IMR-90 (cell line): ENCODE measurements at regions not wholly inside any gene's neighbourhood (a gene's known extent, or its start where the extent isn't known, plus 50 kb on each side); places are given as distances from the start of the nearest gene placed in this dataset.

Experiments used
- ATAC-seq: fragments of 200-7000 bp; cut with Tn5 transposase; 2 replicates; pipeline ENCODE4 v1.9.1; 2020; ENCODE audit warnings: low read depth, mild to moderate bottlenecking, moderate library complexity
- BruUV-seq: library from RNA; stranded (reverse); fragments of 400-500 nt; replicated peaks from 2 replicates; lab custom pipeline; 2021; lab: Mats Ljungman, UMichigan
- CTCF ChIA-PET: fragments of 300-600 bp; formaldehyde crosslinking; extraction: SDS; loops from one replicate; lab custom pipeline; 2021; ENCODE audit warnings: antibody characterized with exemption; lab: Yijun Ruan, JAX
- POLR2A ChIA-PET: fragments of 300-600 bp; sonication (Branson Sonifier 250); formaldehyde crosslinking; loops from one replicate; lab custom pipeline; 2022; ENCODE audit warnings: antibody characterized with exemption; ENCODE audit not compliant: unreplicated experiment; lab: Charles Lee
- DNase-seq: peaks from one replicate; pipeline ENCODE4 v3.0.0; 2013
- H2AFZ ChIP-seq: replicated peaks from 2 replicates; pipeline ENCODE3; 2013; ENCODE audit warnings: low read length, mild to moderate bottlenecking; ENCODE audit not compliant: poor library complexity
- H2AK5ac ChIP-seq: 2 replicates; pipeline ENCODE4 v1.6.1; 2013; ENCODE audit warnings: low read depth, low read length, inconsistent platforms
- H2AK9ac ChIP-seq: replicated peaks from 2 replicates; pipeline ENCODE3; 2013; ENCODE audit warnings: mild to moderate bottlenecking, low read depth, low read length, moderate library complexity; ENCODE audit not compliant: poor library complexity
- H2BK120ac ChIP-seq: 2 replicates; pipeline ENCODE4 v1.6.1; 2013; ENCODE audit warnings: low read depth, low read length, inconsistent platforms
- H2BK15ac ChIP-seq: 3 replicates; pipeline ENCODE4 v1.6.1; 2013; ENCODE audit warnings: low read depth, low read length, inconsistent platforms
- H2BK20ac ChIP-seq: 2 replicates; pipeline ENCODE4 v1.6.1; 2013; ENCODE audit warnings: low read depth, mild to moderate bottlenecking, inconsistent platforms, low read length, moderate library complexity
- H2BK5ac ChIP-seq: 2 replicates; pipeline ENCODE4 v1.6.1; 2013; ENCODE audit warnings: mild to moderate bottlenecking, low read depth, low read length, inconsistent platforms; ENCODE audit not compliant: poor library complexity, severe bottlenecking
- H3K14ac ChIP-seq: replicated peaks from 2 replicates; pipeline ENCODE4 v1.6.1; 2013; ENCODE audit warnings: low read depth, low read length, inconsistent platforms
- H3K18ac ChIP-seq: 2 replicates; pipeline ENCODE4 v1.6.1; 2013; ENCODE audit warnings: low read depth, low read length, control low read depth
- H3K23ac ChIP-seq: 2 replicates; pipeline ENCODE4 v1.6.1; 2013; ENCODE audit warnings: low read depth, low read length, inconsistent platforms
- H3K27ac ChIP-seq: 2 replicates; pipeline ENCODE4 v1.5.1; 2013; ENCODE audit warnings: mild to moderate bottlenecking, control low read depth, low read length; ENCODE audit not compliant: insufficient read depth
- H3K27me3 ChIP-seq: 2 replicates; pipeline ENCODE4 v1.6.1; 2013; ENCODE audit warnings: low read length; ENCODE audit not compliant: control insufficient read depth, insufficient read depth
- H3K36me3 ChIP-seq: 2 replicates; pipeline ENCODE4 v1.6.1; 2013; ENCODE audit warnings: low read length, mixed read lengths; ENCODE audit not compliant: control insufficient read depth, insufficient read depth
- H3K4ac ChIP-seq: 2 replicates; pipeline ENCODE4 v1.6.1; 2013; ENCODE audit warnings: low read depth, low read length, inconsistent platforms
- H3K4me1 ChIP-seq: 2 replicates; pipeline ENCODE4 v1.6.1; 2013; ENCODE audit warnings: low read length, mixed read lengths; ENCODE audit not compliant: control insufficient read depth, insufficient read depth
- H3K4me2 ChIP-seq: 2 replicates; pipeline ENCODE4 v1.6.1; 2013; ENCODE audit warnings: low read depth, mild to moderate bottlenecking, control low read depth, low read length, moderate library complexity
- H3K4me3 ChIP-seq: 2 replicates; pipeline ENCODE4 v1.5.1; 2013; ENCODE audit warnings: low read depth, mild to moderate bottlenecking, control low read depth, low read length, moderate library complexity; ENCODE audit not compliant: insufficient read depth
- H3K56ac ChIP-seq: 2 replicates; pipeline ENCODE4 v1.6.1; 2013; ENCODE audit warnings: low read length, inconsistent platforms; ENCODE audit not compliant: insufficient read depth; ENCODE audit errors: extremely low read depth
- H3K79me1 ChIP-seq, 2 experiments: 2 replicates each; pipeline ENCODE4 v1.6.1; 2013; ENCODE audit warnings: low read length in 2 of 2, inconsistent platforms in 1 of 2, low read depth in 1 of 2
- H3K9ac ChIP-seq: 2 replicates; pipeline ENCODE4 v1.6.1; 2013; ENCODE audit warnings: low read depth, low read length, control low read depth
- H3K9me1 ChIP-seq: 2 replicates; pipeline ENCODE4 v1.6.1; 2013; ENCODE audit warnings: low read length, inconsistent platforms; ENCODE audit not compliant: insufficient read depth
- H3K9me3 ChIP-seq: 2 replicates; pipeline ENCODE4 v1.6.1; 2013; ENCODE audit warnings: low read length; ENCODE audit not compliant: control insufficient read depth, insufficient read depth
- H4K20me1 ChIP-seq: 2 replicates; pipeline ENCODE4 v1.6.1; 2013; ENCODE audit warnings: low read length, inconsistent platforms; ENCODE audit not compliant: insufficient read depth
- H4K5ac ChIP-seq: 2 replicates; pipeline ENCODE4 v1.6.1; 2013; ENCODE audit warnings: mild to moderate bottlenecking, low read depth, low read length, control low read depth
- H4K8ac ChIP-seq, 2 experiments: 2 replicates each; pipeline ENCODE4 v1.6.1; 2013; ENCODE audit warnings: low read depth in 2 of 2, low read length in 2 of 2, control low read depth in 1 of 2, inconsistent platforms in 1 of 2
- H4K91ac ChIP-seq: 2 replicates; pipeline ENCODE4 v1.6.1; 2013; ENCODE audit warnings: low read depth, low read length, inconsistent platforms; ENCODE audit not compliant: insufficient read depth
- BHLHE40 ChIP-seq: fragments of 150-350 bp; IDR thresholded peaks from 2 replicates; pipeline ENCODE4 v1.6.1; 2016; ENCODE audit warnings: mild to moderate bottlenecking, low read depth, low read length
- CEBPB ChIP-seq: IDR thresholded peaks from 2 replicates; pipeline ENCODE4 v1.6.1; 2012; ENCODE audit warnings: low read depth, low read length, improper control_type of control experiment
- CHD1 ChIP-seq: IDR thresholded peaks from 2 replicates; pipeline ENCODE4 v1.6.1; 2012; ENCODE audit warnings: low read depth, low read length, improper control_type of control experiment
- CTCF ChIP-seq: conservative IDR thresholded peaks from 2 replicates; pipeline ENCODE4 v1.5.1; 2012; ENCODE audit warnings: mild to moderate bottlenecking, low read depth, low read length, improper control_type of control experiment
- FOS ChIP-seq: fragments of 150-350 bp; IDR thresholded peaks from 2 replicates; pipeline ENCODE4 v1.6.1; 2016; ENCODE audit warnings: low read depth, low read length
- MAFK ChIP-seq: IDR thresholded peaks from 2 replicates; pipeline ENCODE4 v1.6.1; 2012; ENCODE audit warnings: low read depth, low read length, improper control_type of control experiment
- MAZ ChIP-seq: IDR thresholded peaks from 2 replicates; pipeline ENCODE4 v1.6.1; 2012; ENCODE audit warnings: low read depth, mild to moderate bottlenecking, low read length, improper control_type of control experiment, moderate library complexity, borderline replicate concordance
- MXI1 ChIP-seq: IDR thresholded peaks from 2 replicates; pipeline ENCODE4 v1.6.1; 2012; ENCODE audit warnings: low read depth, mild to moderate bottlenecking, low read length, moderate library complexity, borderline replicate concordance
- NFE2L2 ChIP-seq: fragments of 150-350 bp; IDR thresholded peaks from 2 replicates; pipeline ENCODE4 v1.6.1; 2016; ENCODE audit warnings: low read depth, mild to moderate bottlenecking, low read length
- RCOR1 ChIP-seq: IDR thresholded peaks from 2 replicates; pipeline ENCODE4 v1.6.1; 2012; ENCODE audit warnings: mild to moderate bottlenecking, low read length, improper control_type of control experiment; ENCODE audit not compliant: insufficient replicate concordance
- RFX5 ChIP-seq: IDR thresholded peaks from 2 replicates; pipeline ENCODE4 v1.8.0; 2012; ENCODE audit warnings: low read depth, mild to moderate bottlenecking, low read length, moderate library complexity
- SMC3 ChIP-seq: fragments of 150-350 bp; IDR thresholded peaks from 2 replicates; pipeline ENCODE4 v1.6.1; 2016; ENCODE audit warnings: low read depth, mild to moderate bottlenecking, antibody characterized with exemption, low read length, moderate library complexity
- WGBS, 2 experiments: methylation state at CpG; one replicate each; pipeline versions ENCODE4 v1.1.5 to v1.1.7; 2013; ENCODE audit warnings: missing lambda C conversion rate in 2 of 2; ENCODE audit not compliant: insufficient read length in 1 of 2; ENCODE audit errors: extremely low coverage in 2 of 2; 5-methylcytosine and 5-hydroxymethylcytosine counted together
- dilution Hi-C: fragments of 300-500 bp; cut with HindIII; formaldehyde crosslinking; loops from one replicate; pipeline ENCODE4 v1.14.3; 2018; ENCODE audit warnings: low sequenced_read_pairs; ENCODE audit not compliant: unreplicated experiment
- in situ Hi-C: fragments of 300-500 bp; cut with MboI; formaldehyde crosslinking; loops from 3 replicates; pipeline ENCODE4 v1.14.3; 2019; ENCODE audit warnings: low sequenced_read_pairs, inconsistent platforms, mixed read lengths
- intact Hi-C: fragments of 100-400 bp; cut with micrococcal nuclease; formaldehyde crosslinking; loops from 2 replicates; pipeline ENCODE4 v1.10.0; 2022
- TF ChIP-seq, protein P1 (sequence below): fragments of 150-350 bp; IDR thresholded peaks from 2 replicates; pipeline ENCODE4 v1.6.1; 2016; ENCODE audit warnings: low read depth, mild to moderate bottlenecking, low read length, moderate library complexity, borderline replicate concordance

GRCh38 chr4:32341342-32341741 is 1621.2 kb downstream of the PCDH7 start:
- WGBS, 2 experiments, result no CpG with 5 or more reads among the region's 1 CpG
- intact Hi-C loops, result no loop called here
- CTCF ChIA-PET, result no interaction called here

More at GRCh38 chr4:32341342-32341741, 1621.2 kb downstream of the PCDH7 start:
- no peak overlapping the region for H4K5ac ChIP-seq
- in situ Hi-C loops, result no loop called here
- no TSS peak for BruUV-seq
- no peaks in the 10 kb centered on the region for H4K20me1 ChIP-seq
- no peaks in the 10 kb centered on the region for H3K36me3 ChIP-seq
- H2BK5ac ChIP-seq, result no peak overlapping the region
- no peak overlapping the region for H4K91ac ChIP-seq
- no peak overlapping the region for H4K8ac ChIP-seq
- H2BK20ac ChIP-seq, result no peak overlapping the region
- no peak for TF ChIP-seq CHD1
- no peak for TF ChIP-seq RCOR1
- TF ChIP-seq NFE2L2, result no peak
- TF ChIP-seq CTCF, result no peak
- no peak for TF ChIP-seq MAZ
- no peak for TF ChIP-seq FOS
- no peak for TF ChIP-seq MXI1
- no peak for TF ChIP-seq BHLHE40
- no peak for TF ChIP-seq RFX5
- TF ChIP-seq, protein P1, sequence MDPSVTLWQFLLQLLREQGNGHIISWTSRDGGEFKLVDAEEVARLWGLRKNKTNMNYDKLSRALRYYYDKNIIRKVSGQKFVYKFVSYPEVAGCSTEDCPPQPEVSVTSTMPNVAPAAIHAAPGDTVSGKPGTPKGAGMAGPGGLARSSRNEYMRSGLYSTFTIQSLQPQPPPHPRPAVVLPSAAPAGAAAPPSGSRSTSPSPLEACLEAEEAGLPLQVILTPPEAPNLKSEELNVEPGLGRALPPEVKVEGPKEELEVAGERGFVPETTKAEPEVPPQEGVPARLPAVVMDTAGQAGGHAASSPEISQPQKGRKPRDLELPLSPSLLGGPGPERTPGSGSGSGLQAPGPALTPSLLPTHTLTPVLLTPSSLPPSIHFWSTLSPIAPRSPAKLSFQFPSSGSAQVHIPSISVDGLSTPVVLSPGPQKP, result no peak
- TF ChIP-seq MAFK, result no peak
- TF ChIP-seq CEBPB, result no peak
- no peak for TF ChIP-seq SMC3
- H2AK9ac ChIP-seq, result no peak overlapping the region
- no peak for DNase-seq
- H2BK120ac ChIP-seq, result no peak overlapping the region
- H3K18ac ChIP-seq, result no peak overlapping the region
- H3K27ac ChIP-seq, result no peak overlapping the region
- no peak overlapping the region for H2AK5ac ChIP-seq
- H3K79me1 ChIP-seq, result no peaks in the 10 kb centered on the region
- no peak overlapping the region for H3K56ac ChIP-seq
- no peaks in the 10 kb centered on the region; the same call in 1 of the 2 replicates for H3K9me3 ChIP-seq
- no peak overlapping the region for H3K4ac ChIP-seq
- H3K14ac ChIP-seq, result no peak overlapping the region
- no peak overlapping the region for H3K23ac ChIP-seq
- H3K27me3 ChIP-seq, result no peaks in the 10 kb centered on the region
- no peak overlapping the region for H2BK15ac ChIP-seq
- no peak overlapping the region for H3K4me3 ChIP-seq
- no peaks in the 10 kb centered on the region for H3K9me1 ChIP-seq
- dilution Hi-C loops, result no loop called here
- H3K4me1 ChIP-seq, result no peaks in the 10 kb centered on the region
- POLR2A ChIA-PET, result no interaction called here
- no peak for ATAC-seq
- H3K9ac ChIP-seq, result no peak overlapping the region
- no peak overlapping the region for H2AFZ ChIP-seq
- no peak overlapping the region for H3K4me2 ChIP-seq
